Activated naive CD4-positive, alpha-beta T cell treated with anti-CD3 and anti-CD28 coated beads, Interleukin-2, amount 10 ng/mL, durations not matched to agents 7 days and 5 days (primary cell): ENCODE measurements at regions not wholly inside any gene's neighbourhood (a gene's known extent, or its start where the extent isn't known, plus 50 kb on each side); places are given as distances from the start of the nearest gene placed in this dataset.

ENCODE experiments used
- CTCF ChIA-PET: fragments of 350-600 bp; sonication (Branson Sonifier 250); formaldehyde crosslinking; loops from one replicate; lab custom pipeline; 2021; ENCODE audit warnings: antibody characterized with exemption; lab: Charles Lee
- DNase-seq: peaks from one replicate; pipeline ENCODE4 v3.0.0-alpha.2; 2020
- H3K27ac Mint-ChIP-seq: one replicate; pipeline ENCODE4 v1.8.0; 2021; ENCODE audit warnings: mild to moderate bottlenecking, moderate library complexity, mixed read lengths
- H3K27me3 Mint-ChIP-seq: one replicate; pipeline ENCODE4 v1.8.0; 2021; ENCODE audit warnings: mild to moderate bottlenecking, mixed read lengths
- H3K36me3 Mint-ChIP-seq: one replicate; pipeline ENCODE4 v1.8.0; 2021; ENCODE audit warnings: mixed read lengths
- H3K4me1 Mint-ChIP-seq: one replicate; pipeline ENCODE4 v1.8.0; 2021; ENCODE audit warnings: mixed read lengths
- H3K4me3 Mint-ChIP-seq: one replicate; pipeline ENCODE4 v1.8.0; 2021; ENCODE audit warnings: mild to moderate bottlenecking, moderate library complexity, mixed read lengths
- H3K9me3 Mint-ChIP-seq: one replicate; pipeline ENCODE4 v1.8.0; 2021; ENCODE audit warnings: mixed read lengths

- H3K27me3 Mint-ChIP-seq = peaks cover 6% of the 10 kb centered on the region
- no peak overlapping the region for H3K4me3 Mint-ChIP-seq
- H3K36me3 Mint-ChIP-seq = no peaks in the 10 kb centered on the region
- no peak for DNase-seq
- H3K4me1 Mint-ChIP-seq = no peaks in the 10 kb centered on the region
- no peaks in the 10 kb centered on the region for H3K9me3 Mint-ChIP-seq
- CTCF ChIA-PET = no interaction called here
- H3K27ac Mint-ChIP-seq = no peak overlapping the region
Measured at GRCh38 chr10:28842321-28842720, 165.0 kb downstream of the BAMBI start.

GRCh38 chr10:28845009-28845682 lies 167.8 kb downstream of the BAMBI start:
- DNase-seq = no peak
- no peaks in the 10 kb centered on the region for H3K9me3 Mint-ChIP-seq
- H3K4me1 Mint-ChIP-seq = no peaks in the 10 kb centered on the region
- no peaks in the 10 kb centered on the region for H3K27me3 Mint-ChIP-seq
- H3K27ac Mint-ChIP-seq = no peak overlapping the region
- H3K36me3 Mint-ChIP-seq = no peaks in the 10 kb centered on the region
- CTCF ChIA-PET = no interaction called here
- H3K4me3 Mint-ChIP-seq = no peak overlapping the region

GRCh38 chr10:28849309-28849708 lies 172.0 kb downstream of the BAMBI start:
- Mint-ChIP-seq H3K27ac (no peak overlapping the region), H3K4me3 (no peak overlapping the region), H3K9me3 (no peaks in the 10 kb centered on the region), H3K27me3 (peaks cover 6% of the 10 kb centered on the region), H3K36me3 (no peaks in the 10 kb centered on the region), H3K4me1 (no peaks in the 10 kb centered on the region)
- CTCF ChIA-PET = no interaction called here
- DNase-seq = no peak

- Mint-ChIP-seq H3K36me3 (no peaks in the 10 kb centered on the region), H3K27me3 (peaks cover 6% of the 10 kb centered on the region), H3K4me3 (no peak overlapping the region), H3K9me3 (no peaks in the 10 kb centered on the region), H3K27ac (no peak overlapping the region), H3K4me1 (no peaks in the 10 kb centered on the region)
- DNase-seq = no peak
- CTCF ChIA-PET = no interaction called here
Measured at GRCh38 chr10:28849821-28850220, 172.5 kb downstream of the BAMBI start.

GRCh38 chr10:28850784-28851183 lies 173.5 kb downstream of the BAMBI start:
- Mint-ChIP-seq H3K9me3 (no peaks in the 10 kb centered on the region), H3K27me3 (peaks cover 6% of the 10 kb centered on the region), H3K36me3 (no peaks in the 10 kb centered on the region), H3K4me3 (no peak overlapping the region), H3K27ac (no peak overlapping the region), H3K4me1 (no peaks in the 10 kb centered on the region)
- CTCF ChIA-PET = no interaction called here
- no peak for DNase-seq

- Mint-ChIP-seq H3K4me1 (no peaks in the 10 kb centered on the region), H3K4me3 (no peak overlapping the region), H3K9me3 (no peaks in the 10 kb centered on the region), H3K27me3 (peaks cover 6% of the 10 kb centered on the region), H3K27ac (no peak overlapping the region), H3K36me3 (no peaks in the 10 kb centered on the region)
- CTCF ChIA-PET = no interaction called here
- no peak for DNase-seq
Measured at GRCh38 chr10:28853195-28853594, 175.9 kb downstream of the BAMBI start.

- Mint-ChIP-seq H3K36me3 (no peaks in the 10 kb centered on the region), H3K4me3 (no peak overlapping the region), H3K27me3 (peaks cover 6% of the 10 kb centered on the region), H3K9me3 (no peaks in the 10 kb centered on the region), H3K4me1 (no peaks in the 10 kb centered on the region), H3K27ac (no peak overlapping the region)
- no peak for DNase-seq
- CTCF ChIA-PET = no interaction called here
Measured at GRCh38 chr10:28857164-28857563, 179.8 kb downstream of the BAMBI start.

- Mint-ChIP-seq H3K36me3 (no peaks in the 10 kb centered on the region), H3K4me3 (no peak overlapping the region), H3K9me3 (no peaks in the 10 kb centered on the region), H3K27me3 (peaks cover under 1% of the 10 kb centered on the region), H3K27ac (no peak overlapping the region), H3K4me1 (no peaks in the 10 kb centered on the region)
- CTCF ChIA-PET = no interaction called here
- no peak for DNase-seq
Measured at GRCh38 chr10:28858646-28859045, 181.3 kb downstream of the BAMBI start.

- H3K4me1 Mint-ChIP-seq = no peaks in the 10 kb centered on the region
- no peak overlapping the region for H3K4me3 Mint-ChIP-seq
- H3K27ac Mint-ChIP-seq = no peak overlapping the region
- no peaks in the 10 kb centered on the region for H3K27me3 Mint-ChIP-seq
- no peaks in the 10 kb centered on the region for H3K9me3 Mint-ChIP-seq
- CTCF ChIA-PET = no interaction called here
- H3K36me3 Mint-ChIP-seq = no peaks in the 10 kb centered on the region
- DNase-seq = no peak
Measured at GRCh38 chr10:28859791-28860190, 182.5 kb downstream of the BAMBI start.

- Mint-ChIP-seq H3K4me1 (no peaks in the 10 kb centered on the region), H3K9me3 (no peaks in the 10 kb centered on the region), H3K4me3 (no peak overlapping the region), H3K27ac (no peak overlapping the region), H3K27me3 (no peaks in the 10 kb centered on the region), H3K36me3 (no peaks in the 10 kb centered on the region)
- CTCF ChIA-PET = no interaction called here
- DNase-seq = no peak
Measured at GRCh38 chr10:28862219-28862618, 184.9 kb downstream of the BAMBI start.

GRCh38 chr10:28869606-28870201 lies 192.4 kb downstream of the BAMBI start:
- no peak overlapping the region for H3K4me3 Mint-ChIP-seq
- no peaks in the 10 kb centered on the region for H3K4me1 Mint-ChIP-seq
- CTCF ChIA-PET = no interaction called here
- no peaks in the 10 kb centered on the region for H3K9me3 Mint-ChIP-seq
- H3K36me3 Mint-ChIP-seq = no peaks in the 10 kb centered on the region
- DNase-seq = no peak
- H3K27me3 Mint-ChIP-seq = no peaks in the 10 kb centered on the region
- no peak overlapping the region for H3K27ac Mint-ChIP-seq

- no peaks in the 10 kb centered on the region for H3K4me1 Mint-ChIP-seq
- H3K9me3 Mint-ChIP-seq = no peaks in the 10 kb centered on the region
- no peaks in the 10 kb centered on the region for H3K36me3 Mint-ChIP-seq
- H3K27ac Mint-ChIP-seq = no peak overlapping the region
- H3K27me3 Mint-ChIP-seq = no peaks in the 10 kb centered on the region
- DNase-seq = no peak
- CTCF ChIA-PET = no interaction called here
- H3K4me3 Mint-ChIP-seq = no peak overlapping the region
Measured at GRCh38 chr10:28871665-28872064, 194.3 kb downstream of the BAMBI start.

GRCh38 chr10:28872587-28873165 lies 195.4 kb downstream of the BAMBI start:
- no peak overlapping the region for H3K4me3 Mint-ChIP-seq
- no peaks in the 10 kb centered on the region for H3K36me3 Mint-ChIP-seq
- DNase-seq = no peak
- CTCF ChIA-PET = no interaction called here
- H3K27me3 Mint-ChIP-seq = no peaks in the 10 kb centered on the region
- H3K9me3 Mint-ChIP-seq = no peaks in the 10 kb centered on the region
- H3K27ac Mint-ChIP-seq = no peak overlapping the region
- H3K4me1 Mint-ChIP-seq = no peaks in the 10 kb centered on the region

GRCh38 chr10:28873540-28873939 lies 196.2 kb downstream of the BAMBI start:
- Mint-ChIP-seq H3K27me3 (no peaks in the 10 kb centered on the region), H3K27ac (no peak overlapping the region), H3K4me3 (no peak overlapping the region), H3K36me3 (no peaks in the 10 kb centered on the region), H3K9me3 (no peaks in the 10 kb centered on the region), H3K4me1 (no peaks in the 10 kb centered on the region)
- CTCF ChIA-PET = no interaction called here
- no peak for DNase-seq

GRCh38 chr10:28874210-28874609 lies 196.9 kb downstream of the BAMBI start:
- H3K9me3 Mint-ChIP-seq = no peaks in the 10 kb centered on the region
- no peaks in the 10 kb centered on the region for H3K36me3 Mint-ChIP-seq
- no peaks in the 10 kb centered on the region for H3K27me3 Mint-ChIP-seq
- no peaks in the 10 kb centered on the region for H3K4me1 Mint-ChIP-seq
- CTCF ChIA-PET = no interaction called here
- H3K4me3 Mint-ChIP-seq = no peak overlapping the region
- no peak overlapping the region for H3K27ac Mint-ChIP-seq
- no peak for DNase-seq
